SK-N-SH (cell line): ENCODE measurements at regions not wholly inside any gene's neighbourhood (a gene's known extent, or its start where the extent isn't known, plus 50 kb on each side); places are given as distances from the start of the nearest gene placed in this dataset.

Source experiments
- CTCF ChIA-PET: fragments of 300-600, 350-600 bp; formaldehyde crosslinking; extraction: SDS; loops from one replicate; lab custom pipeline; 2021; lab: Yijun Ruan, JAX
- POLR2A ChIA-PET: fragments of 350-600 bp; sonication (Branson Sonifier 250); formaldehyde crosslinking; extraction: SDS; loops from one replicate; lab custom pipeline; 2020; ENCODE audit warnings: antibody characterized with exemption, inconsistent platforms; lab: Yijun Ruan, JAX
- DNase-seq: peaks from one replicate; pipeline ENCODE4 v3.0.0; 2012
- H2AFZ ChIP-seq: fragments of 200-600 bp; sonication (generic); 2 replicates; pipeline ENCODE4 v1.8.1; 2016; ENCODE audit warnings: antibody characterized with exemption, mild to moderate bottlenecking, low read depth
- H3F3A ChIP-seq: fragments of 200-600 bp; sonication (generic); replicated peaks from 2 replicates; pipeline ENCODE3; 2016; ENCODE audit warnings: antibody characterized with exemption, mild to moderate bottlenecking; ENCODE audit not compliant: insufficient read depth
- H3K27ac ChIP-seq, 2 experiments: fragments of 200-500 bp in 1 of 2; fragments of 200-600 bp in 1 of 2; sonication (Bioruptor generic) in 1 of 2; sonication (generic), shearing (Covaris generic) in 1 of 2; 2 replicates each; pipeline versions ENCODE4 v1.5.1 to v1.6.1; 2014 to 2016; ENCODE audit warnings: low read depth in 2 of 2, inconsistent platforms in 1 of 2, low read length in 1 of 2, mild to moderate bottlenecking in 1 of 2, mixed read lengths in 1 of 2
- H3K27me3 ChIP-seq: fragments of 200-600 bp; sonication (generic), shearing (Covaris generic); 2 replicates; pipeline ENCODE4 v1.6.1; 2016; ENCODE audit warnings: mixed run types; ENCODE audit not compliant: insufficient read depth
- H3K36me3 ChIP-seq, 2 experiments: fragments of 200-500 bp in 1 of 2; fragments of 200-600 bp in 1 of 2; sonication (Bioruptor generic) in 1 of 2; sonication (generic) in 1 of 2; replicated peaks in 1 of 2; 2 replicates each; pipeline versions ENCODE3 to v1.5.1; 2014 to 2016; ENCODE audit warnings: low read length in 1 of 2, mild to moderate bottlenecking in 1 of 2; ENCODE audit not compliant: insufficient read depth in 2 of 2, control insufficient read depth in 1 of 2
- H3K4me1 ChIP-seq, 2 experiments: fragments of 200-500 bp in 1 of 2; fragments of 200-600 bp in 1 of 2; sonication (Bioruptor generic) in 1 of 2; sonication (generic), shearing (Covaris generic) in 1 of 2; 2 replicates each; pipeline versions ENCODE4 v1.5.1 to v1.6.1; 2014 to 2016; ENCODE audit warnings: low read depth in 1 of 2, low read length in 1 of 2, mixed run types in 1 of 2; ENCODE audit not compliant: insufficient read depth in 2 of 2, control insufficient read depth in 1 of 2
- H3K4me2 ChIP-seq: fragments of 200-600 bp; sonication (generic), shearing (Covaris generic); 2 replicates; pipeline ENCODE4 v1.6.1; 2017; ENCODE audit warnings: mixed run types
- H3K4me3 ChIP-seq, 2 experiments: fragments of 200-500 bp in 1 of 2; fragments of 200-600 bp in 1 of 2; sonication (Bioruptor generic) in 1 of 2; sonication (generic), shearing (Covaris generic) in 1 of 2; 2 replicates each; pipeline versions ENCODE4 v1.5.1 to v1.8.1; 2014 to 2016; ENCODE audit warnings: low read depth in 2 of 2, inconsistent platforms in 1 of 2, low read length in 1 of 2, mild to moderate bottlenecking in 1 of 2, mixed read lengths in 1 of 2, moderate library complexity in 1 of 2
- H3K79me2 ChIP-seq: fragments of 200-600 bp; sonication (generic); 2 replicates; pipeline ENCODE4 v1.8.1; 2017; ENCODE audit warnings: mild to moderate bottlenecking; ENCODE audit not compliant: insufficient read depth
- H3K9ac ChIP-seq: fragments of 200-600 bp; sonication (generic); 2 replicates; pipeline ENCODE4 v1.6.1; 2017; ENCODE audit warnings: mixed run types
- H3K9me2 ChIP-seq: fragments of 200-600 bp; sonication (generic); 2 replicates; pipeline ENCODE4 v1.6.1; 2017; ENCODE audit warnings: mixed run types
- H3K9me3 ChIP-seq: fragments of 200-600 bp; sonication (generic); 2 replicates; pipeline ENCODE4 v1.6.1; 2017; ENCODE audit warnings: mixed run types, mild to moderate bottlenecking, moderate library complexity
- H4K20me1 ChIP-seq: fragments of 200-600 bp; sonication (generic); 2 replicates; pipeline ENCODE4 v1.6.1; 2017; ENCODE audit warnings: mild to moderate bottlenecking, mixed run types; ENCODE audit not compliant: insufficient read depth
- CTCF ChIP-seq: fragments of 200-600 bp; sonication (generic); IDR thresholded peaks from 2 replicates; pipeline ENCODE4 v1.6.1; 2017; ENCODE audit warnings: antibody characterized with exemption, mild to moderate bottlenecking, moderate library complexity
- FOSL2 ChIP-seq: IDR thresholded peaks from 2 replicates; pipeline ENCODE4 v1.4.0; 2012; ENCODE audit warnings: low read depth, mild to moderate bottlenecking, moderate library complexity, borderline replicate concordance
- GATA2 ChIP-seq: sonication (generic); formaldehyde crosslinking; IDR thresholded peaks from 2 replicates; pipeline ENCODE4 v1.5.0; 2020; ENCODE audit warnings: mild to moderate bottlenecking, missing genetic modification reagents
- MAX ChIP-seq: IDR thresholded peaks from 2 replicates; pipeline ENCODE4 v1.4.0; 2012; ENCODE audit warnings: low read depth
- NFIC ChIP-seq: IDR thresholded peaks from 2 replicates; pipeline ENCODE4 v1.4.0; 2012; ENCODE audit warnings: borderline replicate concordance
- NRF1 ChIP-seq: IDR thresholded peaks from 2 replicates; pipeline ENCODE4 v1.6.1; 2012; ENCODE audit warnings: low read depth, mild to moderate bottlenecking, low read length
- POLR2AphosphoS5 ChIP-seq: IDR thresholded peaks from 2 replicates; pipeline ENCODE4 v1.6.1; 2012; ENCODE audit warnings: low read depth, low read length
- RAD21 ChIP-seq: IDR thresholded peaks from 2 replicates; pipeline ENCODE4 v1.6.1; 2012; ENCODE audit warnings: mild to moderate bottlenecking, low read length
- RFX5 ChIP-seq: IDR thresholded peaks from 2 replicates; pipeline ENCODE4 v1.6.1; 2012; ENCODE audit warnings: mild to moderate bottlenecking, improper control_type of control experiment, low read length
- RXRA ChIP-seq: IDR thresholded peaks from 2 replicates; pipeline ENCODE4 v1.4.0; 2012; ENCODE audit warnings: low read depth, mild to moderate bottlenecking, borderline replicate concordance
- TAF1 ChIP-seq: IDR thresholded peaks from 2 replicates; pipeline ENCODE4 v1.6.1; 2012; ENCODE audit warnings: low read depth, mild to moderate bottlenecking, low read length, moderate library complexity, borderline replicate concordance
- USF1 ChIP-seq: IDR thresholded peaks from 2 replicates; pipeline ENCODE4 v1.4.0; 2012; ENCODE audit warnings: low read depth, borderline replicate concordance
- USF2 ChIP-seq: fragments of 150-350 bp; IDR thresholded peaks from 2 replicates; pipeline ENCODE4 v1.6.1; 2017; ENCODE audit warnings: antibody characterized with exemption, low read length, low read depth, borderline replicate concordance
- WGBS: methylation state at CpG from one replicate; pipeline ENCODE4 v1.1.6; 2017; ENCODE audit warnings: low lambda C conversion rate; 5-methylcytosine and 5-hydroxymethylcytosine counted together
- TF ChIP-seq, protein P1 (sequence below): fragments of 150-350 bp; IDR thresholded peaks from 2 replicates; pipeline ENCODE4 v1.6.1; 2016; ENCODE audit warnings: mild to moderate bottlenecking, low read depth, low read length
- TF ChIP-seq, protein P2 (sequence below): IDR thresholded peaks from 2 replicates; pipeline ENCODE4 v1.4.0; 2012; ENCODE audit warnings: low read depth, borderline replicate concordance

- Histone ChIP-seq H3K9me2 (no peaks in the 10 kb centered on the region), H3F3A (no peaks in the 10 kb centered on the region), H3K9ac (no peak overlapping the region), H3K4me2 (0 out of 2 replicates have a peak overlapping the region, but pooled peaks have one; percentile 9), H3K36me3 (no peaks in the 10 kb centered on the region), H3K79me2 (no peaks in the 10 kb centered on the region), H3K4me3 (no peak overlapping the region), H3K27ac (peak overlapping the region; percentile 3 to 47; a peak in 2 of 4 replicates), H2AFZ (no peak overlapping the region), H3K4me1 (no peaks in the 10 kb centered on the region; a peak in 2 of 4 replicates), H4K20me1 (no peaks in the 10 kb centered on the region), H3K27me3 (no peaks in the 10 kb centered on the region), H3K9me3 (no peaks in the 10 kb centered on the region)
- TF ChIP-seq POLR2AphosphoS5, result no peak
- TF ChIP-seq USF1, result no peak
- TF ChIP-seq, protein P1, sequence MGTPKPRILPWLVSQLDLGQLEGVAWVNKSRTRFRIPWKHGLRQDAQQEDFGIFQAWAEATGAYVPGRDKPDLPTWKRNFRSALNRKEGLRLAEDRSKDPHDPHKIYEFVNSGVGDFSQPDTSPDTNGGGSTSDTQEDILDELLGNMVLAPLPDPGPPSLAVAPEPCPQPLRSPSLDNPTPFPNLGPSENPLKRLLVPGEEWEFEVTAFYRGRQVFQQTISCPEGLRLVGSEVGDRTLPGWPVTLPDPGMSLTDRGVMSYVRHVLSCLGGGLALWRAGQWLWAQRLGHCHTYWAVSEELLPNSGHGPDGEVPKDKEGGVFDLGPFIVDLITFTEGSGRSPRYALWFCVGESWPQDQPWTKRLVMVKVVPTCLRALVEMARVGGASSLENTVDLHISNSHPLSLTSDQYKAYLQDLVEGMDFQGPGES, result no peak
- TF ChIP-seq NRF1, result no peak
- TF ChIP-seq RAD21, result no peak
- no peak for TF ChIP-seq CTCF
- TF ChIP-seq FOSL2, result no peak
- TF ChIP-seq TAF1, result no peak
- TF ChIP-seq RFX5, result no peak
- no peak for TF ChIP-seq NFIC
- no peak for TF ChIP-seq RXRA
- TF ChIP-seq MAX, result no peak
- TF ChIP-seq USF2, result no peak
- TF ChIP-seq, protein P2, sequence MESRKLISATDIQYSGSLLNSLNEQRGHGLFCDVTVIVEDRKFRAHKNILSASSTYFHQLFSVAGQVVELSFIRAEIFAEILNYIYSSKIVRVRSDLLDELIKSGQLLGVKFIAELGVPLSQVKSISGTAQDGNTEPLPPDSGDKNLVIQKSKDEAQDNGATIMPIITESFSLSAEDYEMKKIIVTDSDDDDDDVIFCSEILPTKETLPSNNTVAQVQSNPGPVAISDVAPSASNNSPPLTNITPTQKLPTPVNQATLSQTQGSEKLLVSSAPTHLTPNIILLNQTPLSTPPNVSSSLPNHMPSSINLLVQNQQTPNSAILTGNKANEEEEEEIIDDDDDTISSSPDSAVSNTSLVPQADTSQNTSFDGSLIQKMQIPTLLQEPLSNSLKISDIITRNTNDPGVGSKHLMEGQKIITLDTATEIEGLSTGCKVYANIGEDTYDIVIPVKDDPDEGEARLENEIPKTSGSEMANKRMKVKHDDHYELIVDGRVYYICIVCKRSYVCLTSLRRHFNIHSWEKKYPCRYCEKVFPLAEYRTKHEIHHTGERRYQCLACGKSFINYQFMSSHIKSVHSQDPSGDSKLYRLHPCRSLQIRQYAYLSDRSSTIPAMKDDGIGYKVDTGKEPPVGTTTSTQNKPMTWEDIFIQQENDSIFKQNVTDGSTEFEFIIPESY, result no peak
- TF ChIP-seq GATA2 (CRISPR knock-in tag), result no peak
- ChIA-PET POLR2A (no interaction called here), CTCF (interaction anchor here (0.7 kb wide), 1 partner anchor 21 kb away, joined by 3 read pairs; no protein-coding TSS in a partner anchor)
- no peak for DNase-seq
- WGBS, result 92% methylated on average over 12 of the region's 12 CpGs
Measured at GRCh38 chr6:25041485-25042035, 105.8 kb upstream of the RIPOR2 start.
